Activated CD8-positive, alpha-beta memory T cell treated with anti-CD3 and anti-CD28 coated beads for 36 hours (primary cell): ENCODE measurements at regions not wholly inside any gene's neighbourhood (a gene's known extent, or its start where the extent isn't known, plus 50 kb on each side); places are given as distances from the start of the nearest gene placed in this dataset.

Experiments used
- CTCF ChIA-PET: fragments of 350-600 bp; sonication (Branson Sonifier 250); formaldehyde crosslinking; loops from one replicate; lab custom pipeline; 2021; ENCODE audit warnings: antibody characterized with exemption; lab: Charles Lee
- POLR2A ChIA-PET: fragments of 350-600 bp; sonication (Branson Sonifier 250); formaldehyde crosslinking; loops from one replicate; lab custom pipeline; 2021; ENCODE audit warnings: antibody characterized with exemption; lab: Charles Lee

DNA sequence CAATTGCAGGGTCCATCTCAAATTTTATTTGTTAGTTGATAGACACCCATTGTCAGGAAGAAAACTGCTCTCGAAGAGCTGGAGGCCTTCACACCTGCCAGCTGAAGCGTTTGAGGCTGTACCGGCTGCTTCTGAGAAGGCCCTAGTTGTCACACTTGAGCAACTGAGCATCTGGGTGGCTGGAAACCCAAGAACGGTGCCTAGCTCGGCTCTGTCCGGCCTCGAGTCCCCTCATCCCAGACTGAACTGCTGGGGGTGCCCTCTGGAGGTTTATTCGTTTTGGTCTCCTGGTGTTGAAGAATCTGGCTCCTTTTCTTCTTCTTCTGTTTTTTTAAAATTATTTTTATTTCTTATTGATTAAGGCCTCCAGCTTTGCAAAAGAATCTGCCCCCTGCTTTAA lies 59.3 kb upstream of the EXOC6 start:
- POLR2A ChIA-PET, result no interaction called here

DNA sequence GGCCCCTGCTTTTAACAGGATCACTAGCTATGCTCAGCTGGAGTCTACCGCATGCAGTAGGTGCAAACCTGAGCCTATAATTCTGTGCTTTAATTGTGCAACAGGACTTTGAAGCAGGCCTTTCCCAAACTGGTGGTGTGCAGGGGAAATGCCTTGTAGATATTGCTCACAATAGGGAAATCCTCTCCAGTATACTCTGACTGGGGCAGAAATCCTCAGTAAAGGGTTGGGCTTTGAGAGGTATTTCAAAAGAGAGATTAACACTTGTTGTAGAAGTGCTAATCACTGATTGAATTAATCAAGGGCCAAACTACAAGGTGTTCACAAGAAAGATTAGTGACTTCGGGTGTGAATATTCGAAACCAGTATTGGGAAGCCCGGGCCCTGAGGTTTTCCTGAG lies 58.5 kb upstream of the EXOC6 start:
- POLR2A ChIA-PET, result no interaction called here

More for the DNA sequence above, 59.3 kb upstream of the EXOC6 start:
- CTCF ChIA-PET, result no interaction called here

DNA sequence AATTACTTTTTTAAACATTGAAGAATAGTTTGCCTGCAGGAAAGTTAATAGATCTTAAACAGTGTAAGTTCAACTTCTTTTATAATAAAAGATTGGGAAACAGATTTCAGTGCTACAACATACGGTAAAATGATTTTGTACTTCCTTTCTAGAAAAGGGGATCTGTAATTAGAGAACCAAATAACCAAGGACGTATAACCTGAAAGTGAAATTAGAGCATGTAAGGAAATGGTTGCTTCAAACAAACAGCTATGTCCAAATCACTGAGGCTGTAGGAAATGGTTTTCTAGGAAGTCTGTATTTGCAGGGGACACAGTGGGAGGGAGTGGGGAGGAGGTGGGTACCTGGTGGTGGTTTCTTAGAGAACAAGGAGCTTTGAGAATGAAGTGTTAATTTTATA lies 57.9 kb upstream of the EXOC6 start:
- CTCF ChIA-PET, result no interaction called here
- POLR2A ChIA-PET, result no interaction called here

More for the DNA sequence above, 58.5 kb upstream of the EXOC6 start:
- CTCF ChIA-PET, result no interaction called here

DNA sequence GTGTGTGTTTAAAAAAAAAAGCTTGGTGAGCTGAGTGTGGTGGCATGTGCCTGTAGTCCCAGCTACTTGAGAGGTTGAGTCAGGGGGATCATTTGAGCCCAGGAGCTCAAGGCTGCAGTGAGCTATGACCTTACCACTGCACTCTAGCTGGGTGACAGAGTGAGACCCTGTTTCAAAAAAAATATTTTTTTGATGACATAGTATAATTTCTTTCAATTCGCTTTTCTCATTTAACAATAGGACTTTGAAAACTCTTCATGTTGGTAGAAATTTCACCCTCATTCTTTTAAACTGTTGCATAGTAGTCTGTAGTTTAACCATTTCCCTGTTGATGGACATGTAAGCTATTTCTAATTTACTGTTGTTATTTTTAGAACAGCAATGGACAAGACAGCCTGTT lies 55.7 kb upstream of the EXOC6 start:
- CTCF ChIA-PET, result no interaction called here
- POLR2A ChIA-PET, result no interaction called here
